ENCODE measurements at regions not wholly inside any gene's neighbourhood (a gene's known extent, or its start where the extent isn't known, plus 50 kb on each side); places are given as distances from the start of the nearest gene placed in this dataset.

DNA sequence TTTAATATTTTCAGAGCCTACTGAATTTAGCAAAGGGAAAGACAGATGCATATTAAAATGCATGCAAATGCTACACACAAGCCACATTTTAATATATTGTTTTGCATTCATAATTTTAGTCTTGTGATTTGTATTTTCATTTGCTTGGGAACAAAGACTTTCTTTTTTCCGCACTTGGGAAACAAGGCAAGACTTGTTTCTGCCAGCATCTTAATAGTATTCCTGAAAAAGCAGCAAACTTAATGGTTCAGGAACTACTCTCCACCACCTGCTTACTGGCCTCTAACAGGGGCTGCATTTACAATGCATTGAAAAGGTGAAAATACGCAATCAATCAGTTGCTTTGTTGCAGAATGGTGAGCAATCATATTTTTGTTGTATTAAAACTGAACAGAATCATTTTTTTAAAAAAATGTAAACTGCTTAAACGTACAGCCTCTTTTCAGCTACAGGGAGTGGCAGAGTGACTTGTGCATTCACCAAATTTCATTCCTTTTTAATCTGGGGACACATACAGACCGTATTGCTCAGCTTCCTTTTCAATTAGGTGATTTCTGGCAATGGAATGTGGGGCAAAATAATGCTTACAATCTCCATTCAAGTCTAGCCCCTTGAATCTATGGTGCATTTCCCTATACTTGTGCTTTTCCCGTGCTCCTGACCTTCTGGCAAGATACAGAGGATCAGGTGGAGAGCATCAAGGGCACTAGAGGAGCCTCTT is 144.1 kb upstream of the BTG1 start:
- H3K4me2 ChIP-seq (ENCODE audit: insufficient read depth, low read length): peak overlapping the region; percentile 45
- H4K20me1 ChIP-seq (ENCODE audit: insufficient read depth, low read length): no peaks in the 10 kb centered on the region
- H2AFZ ChIP-seq (ENCODE audit: low read length): peak overlapping the region; percentile 35
- peaks cover 23% of the 10 kb centered on the region for H3K4me1 ChIP-seq (ENCODE audit: insufficient read depth, low read length)
- peak overlapping the region; percentile 51 for H3K27ac ChIP-seq (ENCODE audit: low read depth, low read length)
- no peaks in the 10 kb centered on the region for H3K9me3 ChIP-seq (ENCODE audit: low read depth, low read length)
- no peak for TF ChIP-seq CTCF (IDR thresholded peaks at IDR 0.05; ENCODE audit: extremely low read depth, low read depth, low read length)
- no peaks in the 10 kb centered on the region for H3K27me3 ChIP-seq (ENCODE audit: insufficient read depth, low read length)
- peak; percentile 83 for DNase-seq (ENCODE audit: insufficient read length, low spot score, missing footprints)
- H3K79me2 ChIP-seq (ENCODE audit: insufficient read depth, low read length): no peaks in the 10 kb centered on the region
- no peaks in the 10 kb centered on the region for H3K36me3 ChIP-seq (ENCODE audit: insufficient read depth, low read length)
- no peak overlapping the region for H3K4me3 ChIP-seq (ENCODE audit: insufficient read depth, low read length)

GRCh38 chr12:92288561-92288960 is 142.9 kb upstream of the BTG1 start:
- Histone ChIP-seq H3K27ac (ENCODE audit: low read depth, low read length) (no peak overlapping the region), H3K79me2 (ENCODE audit: insufficient read depth, low read length) (no peaks in the 10 kb centered on the region), H3K4me3 (ENCODE audit: insufficient read depth, low read length) (no peak overlapping the region), H3K4me2 (ENCODE audit: insufficient read depth, low read length) (no peak overlapping the region), H2AFZ (ENCODE audit: low read length) (peak overlapping the region; percentile 25), H4K20me1 (ENCODE audit: insufficient read depth, low read length) (no peaks in the 10 kb centered on the region), H3K36me3 (ENCODE audit: insufficient read depth, low read length) (no peaks in the 10 kb centered on the region), H3K4me1 (ENCODE audit: insufficient read depth, low read length) (peaks cover 22% of the 10 kb centered on the region), H3K9me3 (ENCODE audit: low read depth, low read length) (no peaks in the 10 kb centered on the region), H3K27me3 (ENCODE audit: insufficient read depth, low read length) (no peaks in the 10 kb centered on the region)
- TF ChIP-seq CTCF (IDR thresholded peaks at IDR 0.05; ENCODE audit: extremely low read depth, low read depth, low read length): no peak
- no peak for DNase-seq (ENCODE audit: insufficient read length, low spot score, missing footprints)

DNA sequence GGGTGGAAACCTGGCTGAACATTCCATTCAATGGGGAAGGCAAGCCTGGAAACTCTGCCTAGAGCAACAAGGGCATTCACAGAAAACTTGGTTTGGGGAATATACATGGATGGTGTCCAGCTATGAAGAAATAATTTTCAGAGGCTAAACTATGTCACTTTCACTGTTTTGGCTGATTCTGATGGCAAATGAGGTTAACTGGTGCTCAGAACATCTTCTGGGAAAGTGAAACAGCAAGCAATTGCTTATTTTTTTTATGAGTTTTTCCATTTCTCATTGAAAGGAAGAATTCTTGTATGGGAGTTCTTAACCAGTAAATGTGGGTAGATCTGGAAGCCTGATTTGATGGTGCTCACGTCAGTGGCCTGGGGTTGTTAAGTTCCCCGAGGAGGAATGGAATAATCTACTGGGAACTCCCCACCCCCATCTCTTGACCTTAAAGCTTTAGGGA is 132.8 kb upstream of the BTG1 start:
- Histone ChIP-seq H4K20me1 (ENCODE audit: insufficient read depth, low read length) (no peaks in the 10 kb centered on the region), H2AFZ (ENCODE audit: low read length) (peak overlapping the region; percentile 38), H3K27me3 (ENCODE audit: insufficient read depth, low read length) (no peaks in the 10 kb centered on the region), H3K79me2 (ENCODE audit: insufficient read depth, low read length) (no peaks in the 10 kb centered on the region), H3K4me3 (ENCODE audit: insufficient read depth, low read length) (no peak overlapping the region), H3K4me2 (ENCODE audit: insufficient read depth, low read length) (peak overlapping the region; percentile 6), H3K27ac (ENCODE audit: low read depth, low read length) (no peak overlapping the region), H3K9me3 (ENCODE audit: low read depth, low read length) (no peaks in the 10 kb centered on the region), H3K36me3 (ENCODE audit: insufficient read depth, low read length) (no peaks in the 10 kb centered on the region), H3K4me1 (ENCODE audit: insufficient read depth, low read length) (no peaks in the 10 kb centered on the region)
- DNase-seq (ENCODE audit: insufficient read length, low spot score, missing footprints): no peak
- TF ChIP-seq CTCF (IDR thresholded peaks at IDR 0.05; ENCODE audit: extremely low read depth, low read depth, low read length): no peak

DNA sequence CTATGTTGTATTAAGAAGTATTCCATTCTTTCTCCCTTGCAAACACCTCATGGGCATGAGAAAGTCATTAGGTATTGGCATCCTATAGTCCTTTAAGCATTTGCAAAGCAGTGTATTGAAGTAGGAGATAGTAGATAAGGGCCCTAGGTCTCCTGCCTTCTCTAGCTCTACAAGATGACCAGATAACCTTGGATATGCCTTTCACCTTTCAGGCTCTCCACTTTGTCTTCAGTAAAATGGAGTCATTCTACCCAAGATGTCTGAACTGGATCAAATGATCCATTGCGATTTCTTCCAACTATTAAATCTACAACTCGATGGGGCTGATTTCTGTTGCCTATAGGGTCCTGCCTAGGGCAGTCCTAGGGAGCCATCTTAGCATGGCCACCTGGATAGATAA is 132.1 kb upstream of the BTG1 start:
- no peak overlapping the region for H2AFZ ChIP-seq (ENCODE audit: low read length)
- no peaks in the 10 kb centered on the region for H3K79me2 ChIP-seq (ENCODE audit: insufficient read depth, low read length)
- no peaks in the 10 kb centered on the region for H3K27me3 ChIP-seq (ENCODE audit: insufficient read depth, low read length)
- no peaks in the 10 kb centered on the region for H3K36me3 ChIP-seq (ENCODE audit: insufficient read depth, low read length)
- TF ChIP-seq CTCF (IDR thresholded peaks at IDR 0.05; ENCODE audit: extremely low read depth, low read depth, low read length): no peak
- DNase-seq (ENCODE audit: insufficient read length, low spot score, missing footprints): no peak
- H3K27ac ChIP-seq (ENCODE audit: low read depth, low read length): no peak overlapping the region
- no peak overlapping the region for H3K4me3 ChIP-seq (ENCODE audit: insufficient read depth, low read length)
- no peak overlapping the region for H3K4me2 ChIP-seq (ENCODE audit: insufficient read depth, low read length)
- H4K20me1 ChIP-seq (ENCODE audit: insufficient read depth, low read length): no peaks in the 10 kb centered on the region
- no peaks in the 10 kb centered on the region for H3K9me3 ChIP-seq (ENCODE audit: low read depth, low read length)
- H3K4me1 ChIP-seq (ENCODE audit: insufficient read depth, low read length): no peaks in the 10 kb centered on the region

All from osteoblast (primary cell).